ENCODE measurements at regions not wholly inside any gene's neighbourhood (a gene's known extent, or its start where the extent isn't known, plus 50 kb on each side); places are given as distances from the start of the nearest gene placed in this dataset.

DNA sequence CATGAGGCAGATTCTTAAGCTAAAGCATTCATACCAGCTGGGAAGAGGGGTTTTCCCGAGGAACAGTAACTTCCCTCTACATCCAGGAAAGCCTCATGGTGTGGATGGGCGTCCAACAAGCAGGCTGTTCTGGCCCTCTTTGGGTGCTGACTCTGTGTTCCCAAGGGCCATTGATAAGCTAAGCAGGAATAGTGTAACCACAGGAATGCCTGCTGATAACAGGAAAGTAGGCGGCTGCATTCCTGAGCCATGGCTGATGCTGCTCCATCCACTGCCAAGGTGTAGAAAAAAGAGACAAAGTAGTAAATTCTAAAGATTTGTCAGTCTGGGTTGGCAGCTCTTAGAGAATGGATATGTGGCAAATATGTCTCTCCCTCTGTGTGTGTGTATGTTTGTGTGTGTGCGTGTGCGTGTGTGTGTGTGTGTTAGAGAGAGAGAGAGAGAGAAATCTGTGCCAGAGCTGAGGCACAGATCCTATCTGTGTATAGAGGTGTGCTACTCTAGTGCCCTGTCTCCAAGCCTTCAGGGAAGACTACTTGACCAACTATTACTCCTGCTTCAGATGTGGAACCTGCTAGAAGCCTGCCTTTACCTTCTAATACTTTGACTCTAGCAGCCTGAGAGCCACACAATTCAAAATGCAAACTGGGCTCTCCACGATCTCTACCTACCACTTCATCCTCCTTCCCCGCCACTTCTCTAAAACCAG, 353.1 kb upstream of the NR3C2 start:
- Mint-ChIP-seq H3K4me1 (ENCODE audit: low read depth) (no peaks in the 10 kb centered on the region), H3K27me3 (no peaks in the 10 kb centered on the region), H3K4me3 (no peak overlapping the region), H3K9me3 (no peaks in the 10 kb centered on the region), H3K27ac (no peak overlapping the region), H3K36me3 (ENCODE audit: low read depth) (no peaks in the 10 kb centered on the region)

DNA sequence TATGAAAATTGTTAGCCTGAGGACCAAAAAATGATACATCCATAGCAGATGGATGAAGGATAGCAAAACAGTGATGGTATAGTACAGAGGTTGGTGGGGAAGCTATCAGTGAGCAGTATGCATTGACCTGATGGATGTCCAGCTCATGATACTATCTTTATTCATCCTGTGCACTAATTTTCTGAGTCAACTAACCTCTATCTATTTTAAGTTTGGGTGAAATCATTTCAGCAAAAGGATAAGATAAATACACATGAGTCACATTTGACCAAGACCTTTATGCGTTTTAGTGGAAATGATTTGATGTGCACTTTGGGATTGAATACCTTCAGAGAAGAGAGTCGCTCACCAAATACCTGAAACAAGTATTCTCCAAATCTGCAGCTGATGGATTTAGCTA, 351.0 kb upstream of the NR3C2 start:
- Mint-ChIP-seq H3K27me3 (no peaks in the 10 kb centered on the region), H3K4me3 (no peak overlapping the region), H3K36me3 (ENCODE audit: low read depth) (no peaks in the 10 kb centered on the region), H3K4me1 (ENCODE audit: low read depth) (no peaks in the 10 kb centered on the region), H3K9me3 (no peaks in the 10 kb centered on the region), H3K27ac (no peak overlapping the region)

DNA sequence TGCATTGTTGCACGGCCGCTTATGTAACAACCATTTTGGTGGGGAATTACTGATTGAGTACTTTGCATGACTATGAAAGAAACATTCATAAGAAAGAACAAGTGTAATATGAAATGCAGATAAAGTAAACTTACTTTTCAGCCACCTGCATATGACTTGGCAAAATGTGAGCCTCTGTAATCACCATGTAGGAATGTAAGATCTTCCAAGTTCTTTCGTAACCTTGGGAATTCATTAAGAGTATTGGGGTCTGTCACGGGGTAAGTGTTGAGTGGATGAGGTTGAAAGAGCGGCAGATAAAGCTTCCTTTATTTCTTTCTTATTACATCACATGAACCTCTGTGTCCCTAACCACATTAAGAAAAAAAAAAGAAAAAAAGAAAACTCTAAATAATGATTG, 348.5 kb upstream of the NR3C2 start:
- Mint-ChIP-seq H3K36me3 (ENCODE audit: low read depth) (no peaks in the 10 kb centered on the region), H3K4me3 (no peak overlapping the region), H3K27ac (no peak overlapping the region), H3K9me3 (no peaks in the 10 kb centered on the region), H3K27me3 (no peaks in the 10 kb centered on the region), H3K4me1 (ENCODE audit: low read depth) (no peaks in the 10 kb centered on the region)

DNA sequence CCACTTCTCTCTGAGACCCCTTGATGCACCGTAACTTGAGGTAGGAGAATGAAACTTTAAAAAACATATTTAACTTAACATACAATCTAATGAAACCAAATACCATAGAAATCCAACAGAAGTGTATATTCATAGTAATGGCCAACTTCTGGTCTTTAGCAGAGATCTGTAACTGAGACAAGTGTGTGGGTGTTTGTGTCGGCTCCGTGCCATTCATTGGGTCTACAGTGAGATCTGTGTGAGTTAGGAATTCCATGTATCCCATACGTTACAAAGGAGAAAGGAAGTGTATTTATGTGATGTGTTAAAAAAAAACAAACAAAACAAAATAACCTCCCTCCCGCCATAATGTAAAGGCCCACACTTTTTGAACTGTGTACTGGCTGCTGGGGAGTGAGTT, 348.0 kb upstream of the NR3C2 start:
- Mint-ChIP-seq H3K27ac (no peak overlapping the region), H3K36me3 (ENCODE audit: low read depth) (no peaks in the 10 kb centered on the region), H3K4me3 (no peak overlapping the region), H3K27me3 (no peaks in the 10 kb centered on the region), H3K9me3 (no peaks in the 10 kb centered on the region), H3K4me1 (ENCODE audit: low read depth) (no peaks in the 10 kb centered on the region)

DNA sequence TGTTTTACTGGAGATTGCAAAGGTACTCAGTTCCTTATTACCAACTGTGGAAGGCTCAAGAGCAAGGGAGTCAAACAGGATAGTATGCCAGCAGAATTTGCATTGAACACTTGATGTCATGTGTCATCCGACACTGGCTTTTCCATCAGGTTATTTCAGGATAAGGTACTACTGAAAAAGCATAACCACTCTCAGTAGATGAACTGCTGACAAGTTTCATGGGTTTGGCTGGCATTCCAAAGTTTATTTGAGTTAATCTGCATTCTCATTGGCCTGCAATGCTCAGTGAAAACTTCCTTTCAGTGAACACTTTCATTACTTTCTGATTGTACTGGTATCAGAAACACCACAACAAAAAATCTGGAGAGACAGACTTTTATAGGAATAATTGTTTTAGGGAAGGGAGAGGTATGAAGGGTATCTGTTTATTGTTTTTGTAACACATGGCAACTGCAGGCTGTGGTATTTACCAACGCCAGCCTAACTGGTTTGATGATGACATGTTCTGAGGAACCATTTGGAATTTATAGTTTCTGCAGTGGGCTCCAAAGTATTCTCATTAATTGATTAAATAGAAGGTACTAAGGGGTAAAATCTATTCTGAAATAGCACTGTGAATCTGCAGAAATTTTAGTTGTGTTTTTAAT, 345.7 kb upstream of the NR3C2 start:
- H3K4me3 Mint-ChIP-seq: no peak overlapping the region
- no peaks in the 10 kb centered on the region for H3K4me1 Mint-ChIP-seq (ENCODE audit: low read depth)
- H3K36me3 Mint-ChIP-seq (ENCODE audit: low read depth): no peaks in the 10 kb centered on the region
- H3K27me3 Mint-ChIP-seq: no peaks in the 10 kb centered on the region
- no peaks in the 10 kb centered on the region for H3K9me3 Mint-ChIP-seq
- H3K27ac Mint-ChIP-seq: no peak overlapping the region

DNA sequence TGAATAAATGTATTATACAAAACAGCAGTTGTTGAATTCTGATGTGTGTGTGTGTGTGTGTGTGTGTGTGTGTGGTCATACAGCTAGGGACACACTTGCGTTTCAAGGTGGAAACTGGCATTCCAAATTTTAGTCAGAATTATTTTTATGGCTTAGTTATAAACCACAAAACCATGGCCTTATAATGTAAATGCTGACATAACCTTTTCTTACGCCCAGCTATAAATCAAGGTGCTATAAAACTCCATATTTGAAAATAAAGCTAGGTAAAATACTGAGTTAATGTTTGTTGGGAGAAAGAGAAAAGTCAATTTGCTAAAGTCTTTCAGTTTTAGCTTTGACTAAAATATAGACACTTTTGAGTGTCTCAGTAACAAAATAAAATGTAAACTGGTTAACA, 345.1 kb upstream of the NR3C2 start:
- H3K27ac Mint-ChIP-seq: no peak overlapping the region

DNA sequence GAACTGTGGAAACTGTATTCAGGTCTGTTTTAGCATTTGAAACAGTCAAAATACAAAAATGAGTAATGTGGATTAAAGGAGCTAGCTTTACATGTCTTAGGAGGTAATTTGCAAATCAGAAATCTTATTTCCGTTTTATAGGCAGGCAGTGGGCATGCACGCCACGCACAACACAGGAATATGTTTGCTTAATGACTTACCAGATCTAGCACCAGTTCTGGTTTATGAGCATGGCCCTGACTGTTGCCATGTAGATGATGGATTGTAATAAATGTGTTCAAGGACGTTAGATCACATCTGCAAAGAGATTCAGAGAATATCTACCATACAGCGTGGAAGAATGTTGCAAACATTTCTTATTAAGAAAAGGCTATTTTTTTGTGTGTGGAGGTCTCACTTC, 344.5 kb upstream of the NR3C2 start:
- no peak overlapping the region for H3K4me3 Mint-ChIP-seq
- H3K27me3 Mint-ChIP-seq: no peaks in the 10 kb centered on the region
- no peaks in the 10 kb centered on the region for H3K4me1 Mint-ChIP-seq (ENCODE audit: low read depth)
- H3K36me3 Mint-ChIP-seq (ENCODE audit: low read depth): no peaks in the 10 kb centered on the region
- peaks cover 3% of the 10 kb centered on the region for H3K9me3 Mint-ChIP-seq
- H3K27ac Mint-ChIP-seq: no peak overlapping the region

More for the DNA sequence above, 345.1 kb upstream of the NR3C2 start:
- Mint-ChIP-seq H3K36me3 (ENCODE audit: low read depth) (no peaks in the 10 kb centered on the region), H3K4me1 (ENCODE audit: low read depth) (no peaks in the 10 kb centered on the region), H3K27me3 (no peaks in the 10 kb centered on the region), H3K9me3 (no peaks in the 10 kb centered on the region), H3K4me3 (no peak overlapping the region)

DNA sequence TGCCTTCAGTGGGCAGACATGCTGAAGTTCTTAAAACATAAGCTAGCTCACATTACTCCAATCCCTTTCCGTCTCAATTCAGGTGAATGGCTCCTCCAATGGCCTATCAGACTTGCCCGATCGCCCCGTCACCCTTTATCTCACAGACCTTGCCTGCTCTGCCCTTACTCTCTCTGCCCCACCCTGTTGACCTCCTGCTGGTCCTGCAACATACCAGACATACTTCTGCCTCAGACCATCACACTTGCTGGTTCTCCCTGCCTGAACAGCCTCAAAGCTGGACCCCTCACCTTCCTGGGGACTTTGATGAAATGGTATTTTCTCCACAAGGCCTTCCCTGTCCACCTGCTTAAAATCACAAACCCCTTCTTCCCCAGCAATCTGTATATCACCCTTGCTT, 340.1 kb upstream of the NR3C2 start:
- Mint-ChIP-seq H3K36me3 (ENCODE audit: low read depth) (no peaks in the 10 kb centered on the region), H3K4me3 (no peak overlapping the region), H3K27me3 (no peaks in the 10 kb centered on the region), H3K4me1 (ENCODE audit: low read depth) (no peaks in the 10 kb centered on the region), H3K27ac (no peak overlapping the region), H3K9me3 (peaks cover 10% of the 10 kb centered on the region)

DNA sequence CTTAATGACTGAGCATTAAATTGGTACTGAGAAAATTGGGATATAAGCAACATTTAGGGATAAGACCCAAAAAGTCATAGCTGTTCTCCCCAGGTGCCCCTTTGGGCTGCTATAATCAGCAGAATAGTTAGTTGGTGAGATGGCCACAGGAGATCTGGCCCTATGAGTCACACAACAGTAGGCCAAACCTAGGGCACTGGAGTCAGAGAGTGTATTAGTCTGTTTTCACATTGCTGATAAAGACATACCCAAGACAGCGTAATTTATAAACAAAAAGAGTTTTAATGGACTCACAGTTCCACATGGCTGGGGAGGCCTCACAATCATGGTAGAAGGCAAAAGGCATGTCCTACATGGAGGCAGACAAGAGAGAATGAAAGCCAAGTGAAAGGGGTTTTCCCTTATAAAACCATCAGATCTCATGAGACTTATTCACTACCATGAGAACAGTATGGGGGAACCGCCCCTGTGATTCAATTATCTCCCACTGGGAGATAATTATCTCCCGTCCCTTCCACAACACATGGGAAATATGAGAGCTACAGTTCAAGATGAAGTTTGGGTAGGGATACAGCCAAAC, 338.3 kb upstream of the NR3C2 start:
- no peak overlapping the region for H3K27ac Mint-ChIP-seq
- H3K27me3 Mint-ChIP-seq: no peaks in the 10 kb centered on the region
- H3K4me1 Mint-ChIP-seq (ENCODE audit: low read depth): no peaks in the 10 kb centered on the region
- no peaks in the 10 kb centered on the region for H3K36me3 Mint-ChIP-seq (ENCODE audit: low read depth)
- peaks cover 10% of the 10 kb centered on the region for H3K9me3 Mint-ChIP-seq
- no peak overlapping the region for H3K4me3 Mint-ChIP-seq

DNA sequence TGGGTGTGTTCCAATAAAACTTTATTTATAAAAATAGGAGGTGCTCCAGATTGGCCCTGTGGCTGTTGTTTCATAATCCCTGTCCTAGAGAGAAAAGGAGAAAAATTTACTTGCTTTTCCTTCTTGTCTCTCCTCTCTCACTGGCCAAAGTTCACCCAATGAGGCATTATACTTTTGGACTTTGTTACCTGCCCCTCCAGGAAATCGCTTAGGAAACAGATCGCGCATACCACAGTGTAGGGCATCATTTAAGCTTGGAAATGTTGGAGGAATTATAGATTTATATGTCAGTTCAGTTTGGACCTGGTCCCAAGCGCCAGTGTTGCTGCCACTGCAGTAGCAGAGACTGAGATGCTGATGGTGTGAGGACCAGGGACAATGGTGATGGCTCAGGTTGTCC, 337.6 kb upstream of the NR3C2 start:
- Mint-ChIP-seq H3K27ac (no peak overlapping the region), H3K27me3 (no peaks in the 10 kb centered on the region), H3K9me3 (peaks cover 10% of the 10 kb centered on the region), H3K4me1 (ENCODE audit: low read depth) (no peaks in the 10 kb centered on the region), H3K4me3 (no peak overlapping the region), H3K36me3 (ENCODE audit: low read depth) (no peaks in the 10 kb centered on the region)

DNA sequence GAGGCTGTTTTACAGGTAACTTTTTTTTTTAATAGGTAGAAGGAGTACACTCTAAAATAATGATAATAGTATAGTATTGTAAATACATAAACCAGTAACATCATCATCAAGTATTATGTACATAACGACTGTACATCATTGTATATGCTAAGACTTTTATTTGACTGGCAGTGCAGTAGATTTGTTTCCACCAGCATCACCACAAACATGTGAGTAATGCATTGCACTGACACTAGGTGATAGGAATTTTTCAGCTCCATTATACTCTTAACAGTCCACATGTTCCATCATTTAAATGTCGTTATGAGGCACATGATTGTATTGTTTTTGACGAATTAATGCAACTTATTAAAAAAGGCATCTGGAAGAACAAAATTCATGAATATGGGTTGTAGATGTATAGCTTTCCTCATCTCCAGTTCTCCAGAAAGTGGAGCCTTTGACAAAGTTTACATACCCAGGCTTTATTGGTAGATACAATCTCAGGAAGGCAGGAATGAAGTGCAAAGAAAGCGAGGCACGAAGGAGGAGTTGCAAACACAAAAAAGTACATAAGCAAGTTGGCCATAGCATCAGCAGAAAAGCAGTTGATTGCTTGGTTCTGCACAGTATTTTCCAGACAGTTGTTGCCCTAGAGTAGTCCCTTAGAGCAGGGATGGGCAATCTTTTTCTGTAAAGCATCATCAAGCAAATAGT, 336.9 kb upstream of the NR3C2 start:
- Mint-ChIP-seq H3K36me3 (ENCODE audit: low read depth) (no peaks in the 10 kb centered on the region), H3K27me3 (no peaks in the 10 kb centered on the region), H3K4me3 (no peak overlapping the region), H3K9me3 (peaks cover 10% of the 10 kb centered on the region), H3K27ac (no peak overlapping the region), H3K4me1 (ENCODE audit: low read depth) (no peaks in the 10 kb centered on the region)

DNA sequence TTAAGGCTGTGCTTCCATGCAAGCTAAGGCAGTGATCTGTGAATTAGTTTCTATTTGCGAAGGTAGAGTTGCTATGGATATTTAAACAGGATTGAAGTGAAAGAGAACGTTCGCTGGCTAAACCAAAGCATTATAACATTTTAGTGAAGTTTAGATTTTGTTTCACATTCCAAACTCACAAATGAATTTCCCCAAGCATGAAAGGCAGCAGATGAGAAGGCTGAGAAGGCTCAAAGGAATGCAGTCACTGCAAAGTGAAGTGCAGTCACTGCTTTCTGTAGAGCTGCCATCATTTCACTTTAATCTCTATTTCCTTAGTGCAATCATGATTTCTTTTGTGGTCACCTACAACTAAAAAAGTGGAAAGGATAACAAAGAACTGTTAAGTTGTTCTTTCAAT, 334.7 kb upstream of the NR3C2 start:
- no peak overlapping the region for H3K27ac Mint-ChIP-seq
- H3K36me3 Mint-ChIP-seq (ENCODE audit: low read depth): no peaks in the 10 kb centered on the region
- H3K9me3 Mint-ChIP-seq: peaks cover 9% of the 10 kb centered on the region
- H3K4me1 Mint-ChIP-seq (ENCODE audit: low read depth): no peaks in the 10 kb centered on the region
- H3K4me3 Mint-ChIP-seq: no peak overlapping the region
- H3K27me3 Mint-ChIP-seq: no peaks in the 10 kb centered on the region

DNA sequence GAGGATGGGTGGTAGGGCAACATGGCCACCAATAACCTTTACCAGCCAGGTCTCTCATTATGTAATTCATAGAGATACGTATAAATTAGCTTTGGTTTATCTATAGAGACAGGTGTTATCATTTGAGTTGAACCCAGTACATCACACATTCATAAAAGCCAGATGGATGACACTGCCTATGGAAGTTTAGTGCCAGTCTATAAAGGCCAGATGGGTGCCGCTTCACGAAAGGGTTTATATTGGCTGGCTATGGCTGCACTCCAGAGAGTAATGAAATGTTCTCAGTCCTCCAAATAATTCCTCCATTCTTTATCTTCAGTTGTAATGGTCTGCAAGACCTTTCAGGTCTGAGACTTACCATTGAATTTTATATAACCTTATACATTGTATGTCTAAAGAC, 331.9 kb upstream of the NR3C2 start:
- Mint-ChIP-seq H3K4me3 (no peak overlapping the region), H3K4me1 (ENCODE audit: low read depth) (no peaks in the 10 kb centered on the region), H3K36me3 (ENCODE audit: low read depth) (no peaks in the 10 kb centered on the region), H3K27me3 (no peaks in the 10 kb centered on the region), H3K27ac (no peak overlapping the region), H3K9me3 (no peaks in the 10 kb centered on the region)

DNA sequence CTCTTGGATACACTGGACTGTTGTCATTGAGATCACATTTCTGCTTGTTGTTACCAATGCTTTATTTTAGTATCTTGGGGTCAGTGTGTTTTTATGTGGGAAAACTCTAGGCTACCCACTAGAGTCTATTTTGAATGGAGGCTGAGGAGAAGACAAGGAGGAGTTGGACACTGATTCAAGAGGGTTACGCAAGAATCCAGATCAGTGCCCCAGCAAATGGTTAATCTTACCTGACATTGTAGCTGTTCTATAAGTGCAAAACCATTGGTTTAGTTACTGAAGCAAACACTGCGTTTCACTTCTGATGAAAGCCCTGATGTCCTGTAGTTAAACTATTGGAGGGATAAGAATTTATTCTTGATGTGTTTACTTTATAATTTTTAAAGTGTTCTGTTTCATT, 331.1 kb upstream of the NR3C2 start:
- no peak overlapping the region for H3K27ac Mint-ChIP-seq
- no peaks in the 10 kb centered on the region for H3K9me3 Mint-ChIP-seq
- no peaks in the 10 kb centered on the region for H3K4me1 Mint-ChIP-seq (ENCODE audit: low read depth)
- no peaks in the 10 kb centered on the region for H3K27me3 Mint-ChIP-seq
- H3K4me3 Mint-ChIP-seq: no peak overlapping the region
- H3K36me3 Mint-ChIP-seq (ENCODE audit: low read depth): no peaks in the 10 kb centered on the region

DNA sequence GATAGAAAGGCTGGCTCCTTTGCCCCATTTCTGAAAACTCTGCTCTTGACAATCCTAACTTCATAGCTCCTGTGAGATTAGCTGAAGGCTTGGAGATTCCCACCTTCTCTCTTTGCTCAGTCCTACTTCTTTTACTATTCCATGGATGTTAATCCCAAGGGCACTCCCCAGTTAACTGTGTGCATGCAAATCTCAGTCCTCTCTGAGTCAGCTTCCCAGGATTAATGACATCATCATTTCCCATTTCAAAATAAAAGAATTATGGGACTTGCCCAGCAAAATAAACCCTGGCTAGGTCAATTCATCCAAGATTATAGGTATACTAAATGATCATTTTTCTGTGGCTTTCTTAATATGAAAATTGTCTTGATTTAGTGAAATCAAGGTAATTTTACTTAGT, 328.6 kb upstream of the NR3C2 start:
- no peaks in the 10 kb centered on the region for H3K4me1 Mint-ChIP-seq (ENCODE audit: low read depth)
- no peak overlapping the region for H3K4me3 Mint-ChIP-seq
- no peaks in the 10 kb centered on the region for H3K36me3 Mint-ChIP-seq (ENCODE audit: low read depth)
- no peaks in the 10 kb centered on the region for H3K9me3 Mint-ChIP-seq
- H3K27me3 Mint-ChIP-seq: no peaks in the 10 kb centered on the region
- H3K27ac Mint-ChIP-seq: no peak overlapping the region
